HepG2 (cell line): ENCODE measurements at regions not wholly inside any gene's neighbourhood (a gene's known extent, or its start where the extent isn't known, plus 50 kb on each side); places are given as distances from the start of the nearest gene placed in this dataset.

Experiments
- AHR ChIP-seq: IDR thresholded peaks from 2 replicates; pipeline ENCODE4 v1.6.1; 2018; ENCODE audit warnings: missing genetic modification reagents, missing compliant biosample characterization
- CTCF ChIP-seq: sonication (generic); formaldehyde crosslinking; IDR thresholded peaks from 2 replicates; pipeline ENCODE4 v1.5.0; 2020; ENCODE audit warnings: mild to moderate bottlenecking, missing genetic modification reagents, moderate library complexity
- EP300 ChIP-seq, 3 experiments: sonication (generic) in 1 of 3; formaldehyde crosslinking in 1 of 3; IDR thresholded peaks; 2 replicates each; pipeline versions ENCODE4 v1.5.1 to v1.6.1; 2011 to 2020; ENCODE audit warnings: low read depth in 2 of 3, low read length in 2 of 3, borderline replicate concordance in 1 of 3, improper control_type of control experiment in 1 of 3, mild to moderate bottlenecking in 1 of 3, missing genetic modification reagents in 1 of 3, moderate library complexity in 1 of 3
- GTF2F1 ChIP-seq: fragments of 150-350 bp; IDR thresholded peaks from 2 replicates; pipeline ENCODE4 v1.6.1; 2014; ENCODE audit warnings: low read length
- LRRFIP1 ChIP-seq: sonication (generic); formaldehyde crosslinking; conservative IDR thresholded peaks from 2 replicates; pipeline ENCODE4 v1.4.0; 2020; ENCODE audit warnings: missing genetic modification reagents
- POLR2A ChIP-seq, 2 experiments: IDR thresholded peaks; 2 replicates each; pipeline ENCODE4 v1.6.1; 2011; ENCODE audit warnings: low read depth in 2 of 2, low read length in 2 of 2, mild to moderate bottlenecking in 1 of 2, moderate library complexity in 1 of 2; ENCODE audit not compliant: insufficient read depth in 1 of 2
- PRDM10 ChIP-seq: sonication (generic); formaldehyde crosslinking; IDR thresholded peaks from 2 replicates; pipeline ENCODE4 v1.4.0; 2020; ENCODE audit warnings: low read depth, missing genetic modification reagents
- SCMH1 ChIP-seq: sonication (generic); formaldehyde crosslinking; IDR thresholded peaks from 2 replicates; pipeline ENCODE4 v1.9.0; 2021; ENCODE audit warnings: missing genetic modification reagents, mild to moderate bottlenecking, borderline replicate concordance
- TRIM24 ChIP-seq: sonication (generic); formaldehyde crosslinking; IDR thresholded peaks from 2 replicates; pipeline ENCODE4 v1.8.0; 2022; ENCODE audit warnings: mild to moderate bottlenecking, missing genetic modification reagents
- YY1 ChIP-seq: IDR thresholded peaks from 2 replicates; pipeline ENCODE4 v1.6.1; 2011; ENCODE audit warnings: low read length, low read depth, moderate library complexity, mild to moderate bottlenecking; ENCODE audit not compliant: insufficient read depth, insufficient replicate concordance
- ZNF281 ChIP-seq: sonication (generic); formaldehyde crosslinking; IDR thresholded peaks from 2 replicates; pipeline ENCODE4 v1.4.0; 2020; ENCODE audit warnings: missing genetic modification reagents, borderline replicate concordance
- TF ChIP-seq, protein P1 (sequence below): sonication (generic); formaldehyde crosslinking; IDR thresholded peaks from 2 replicates; pipeline ENCODE4 v1.4.0; 2020; ENCODE audit warnings: missing genetic modification reagents, borderline replicate concordance

GRCh38 chr7:19400758-19401254 is 255.6 kb upstream of the FERD3L start:
- TF ChIP-seq PRDM10 (no peak), EP300 (IDR thresholded peaks at IDR 0.05; ENCODE audit: low read depth in 2 of 2, low read length in 2 of 2) (no peak), EP300 (CRISPR knock-in tag; IDR thresholded peaks at IDR 0.05; ENCODE audit: borderline replicate concordance) (no peak), LRRFIP1 (CRISPR knock-in tag) (no peak), POLR2A (IDR thresholded peaks at IDR 0.05; ENCODE audit: insufficient read depth in 1 of 2, low read depth in 2 of 2, low read length in 2 of 2) (no peak), AHR (CRISPR knock-in tag) (no peak), CTCF (CRISPR knock-in tag) (no peak), GTF2F1 (no peak), SCMH1 (CRISPR knock-in tag) (no peak), ZNF281 (no peak), YY1 (no peak), TRIM24 (CRISPR knock-in tag) (no peak)
- TF ChIP-seq, protein P1, sequence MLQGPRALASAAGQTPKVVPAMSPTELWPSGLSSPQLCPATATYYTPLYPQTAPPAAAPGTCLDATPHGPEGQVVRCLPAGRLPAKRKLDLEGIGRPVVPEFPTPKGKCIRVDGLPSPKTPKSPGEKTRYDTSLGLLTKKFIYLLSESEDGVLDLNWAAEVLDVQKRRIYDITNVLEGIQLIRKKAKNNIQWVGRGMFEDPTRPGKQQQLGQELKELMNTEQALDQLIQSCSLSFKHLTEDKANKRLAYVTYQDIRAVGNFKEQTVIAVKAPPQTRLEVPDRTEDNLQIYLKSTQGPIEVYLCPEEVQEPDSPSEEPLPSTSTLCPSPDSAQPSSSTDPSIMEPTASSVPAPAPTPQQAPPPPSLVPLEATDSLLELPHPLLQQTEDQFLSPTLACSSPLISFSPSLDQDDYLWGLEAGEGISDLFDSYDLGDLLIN (CRISPR knock-in tag) = no peak
